GM18520 (cell line): ENCODE measurements at regions not wholly inside any gene's neighbourhood (a gene's known extent, or its start where the extent isn't known, plus 50 kb on each side); places are given as distances from the start of the nearest gene placed in this dataset.

Experiments used
- ATAC-seq: cut with Tn5 transposase; IDR thresholded peaks from one replicate; pipeline ENCODE4 v1.9.1; 2021; ENCODE audit not compliant: unreplicated experiment

DNA sequence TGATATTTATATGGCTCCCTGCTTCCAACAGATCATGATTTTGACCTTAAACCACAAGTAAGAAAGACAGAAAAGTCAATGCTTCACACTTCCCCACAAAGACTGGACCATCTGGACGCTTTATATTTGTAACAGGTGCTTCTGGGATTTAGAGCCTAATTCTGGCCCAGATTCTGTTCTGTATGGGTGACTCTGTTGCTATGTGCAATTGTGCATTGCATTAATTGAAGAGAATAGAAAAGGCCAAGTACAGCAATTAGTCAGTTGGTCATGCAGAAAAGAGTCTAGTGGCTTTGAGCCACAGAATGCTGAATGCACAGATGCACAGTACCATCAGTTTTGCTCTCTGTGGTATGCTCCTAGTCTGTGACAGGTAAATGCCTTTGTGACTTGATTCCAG, 657.4 kb upstream of the ATXN8OS start:
- ATAC-seq: no peak

- no peak for ATAC-seq
Observed at GRCh38 chr13:69425235-69425634, 682.4 kb upstream of the ATXN8OS start.

GRCh38 chr13:69423844-69424243, 683.8 kb upstream of the ATXN8OS start:
- ATAC-seq: no peak

- ATAC-seq: no peak
Observed at GRCh38 chr13:69418319-69418718, 689.3 kb upstream of the ATXN8OS start.

- ATAC-seq: no peak
Observed at GRCh38 chr13:69410761-69411160, 696.9 kb upstream of the ATXN8OS start.

DNA sequence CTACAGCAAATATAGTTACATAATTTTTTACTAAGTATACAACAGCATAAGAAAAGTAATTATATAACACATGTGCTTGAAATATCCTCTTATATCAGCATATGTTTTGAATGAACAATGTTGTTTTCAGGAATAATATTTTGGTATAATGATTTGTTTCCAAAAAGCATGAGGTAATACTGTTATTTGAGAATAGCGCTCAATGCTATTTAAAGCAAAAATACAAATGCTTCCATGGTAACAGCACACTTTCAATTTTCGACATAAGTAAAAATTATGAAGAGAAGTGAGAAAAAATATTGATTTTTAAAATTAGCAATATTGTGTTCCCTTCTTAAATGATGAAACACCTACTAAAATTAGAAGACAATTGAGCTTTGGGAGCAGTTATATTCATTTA, 715.9 kb upstream of the ATXN8OS start:
- ATAC-seq: no peak

- no peak for ATAC-seq
Observed at GRCh38 chr13:69389899-69390298, 717.7 kb upstream of the ATXN8OS start.

GRCh38 chr13:69373747-69374425, 733.7 kb upstream of the ATXN8OS start:
- no peak for ATAC-seq

GRCh38 chr13:69363360-69363759, 744.3 kb upstream of the ATXN8OS start:
- no peak for ATAC-seq

DNA sequence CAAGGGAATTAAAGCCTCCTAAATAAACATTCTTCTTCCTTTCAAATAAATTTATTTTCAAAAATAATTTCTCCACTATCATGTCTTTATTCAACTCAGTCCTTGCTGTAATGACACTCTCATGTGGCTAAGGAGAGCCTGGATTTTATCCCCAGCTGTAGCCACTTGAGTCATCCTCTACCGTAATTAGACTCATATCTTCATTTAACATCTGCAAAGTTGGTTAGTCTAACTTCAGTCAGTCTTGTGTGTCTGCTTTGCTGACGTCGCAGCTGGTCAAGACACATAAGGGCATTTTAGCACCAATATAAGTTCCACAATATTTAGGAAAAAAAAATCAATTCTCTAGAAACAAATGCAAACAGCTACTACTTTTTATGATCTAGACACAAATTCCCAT, 776.4 kb upstream of the ATXN8OS start:
- no peak for ATAC-seq

- ATAC-seq: no peak
Observed at GRCh38 chr13:69324090-69324886, 783.3 kb upstream of the ATXN8OS start.

DNA sequence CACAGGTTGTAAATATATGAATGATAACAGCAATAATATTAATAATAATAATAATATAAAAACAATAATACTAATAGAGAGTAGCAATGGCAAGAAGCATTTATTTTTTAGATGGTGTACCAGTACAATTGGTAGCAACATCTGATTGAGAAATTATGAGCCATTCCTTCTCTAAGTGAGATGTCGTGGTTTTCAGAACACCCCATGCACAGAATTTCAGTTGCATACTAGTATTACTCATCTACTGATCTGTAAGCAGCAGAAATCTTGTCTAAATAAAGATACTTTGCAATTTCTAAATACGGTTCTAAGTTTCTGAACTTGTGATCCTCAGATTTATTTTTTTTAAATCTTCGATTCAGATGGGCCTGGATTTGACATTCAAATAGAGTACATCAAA, 788.0 kb upstream of the ATXN8OS start:
- ATAC-seq: no peak

DNA sequence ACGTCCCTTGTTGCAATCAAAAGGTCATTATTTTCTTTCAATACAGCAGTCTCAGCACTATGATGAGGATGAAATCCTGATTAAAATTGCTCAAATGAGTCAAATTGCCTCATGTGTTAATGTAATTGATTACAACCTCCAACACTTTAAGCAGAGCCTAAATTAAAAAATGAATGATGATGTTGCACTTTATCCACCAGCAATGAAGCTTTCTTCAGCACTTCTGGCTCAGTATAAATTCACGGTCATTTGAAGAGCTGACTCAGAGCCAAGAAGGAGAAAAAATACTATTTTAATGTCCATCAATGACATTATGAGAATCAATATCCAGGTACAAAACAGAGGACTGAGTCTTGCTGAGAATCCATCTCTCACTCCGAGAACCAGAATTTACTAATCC, 792.6 kb upstream of the ATXN8OS start:
- ATAC-seq: no peak

DNA sequence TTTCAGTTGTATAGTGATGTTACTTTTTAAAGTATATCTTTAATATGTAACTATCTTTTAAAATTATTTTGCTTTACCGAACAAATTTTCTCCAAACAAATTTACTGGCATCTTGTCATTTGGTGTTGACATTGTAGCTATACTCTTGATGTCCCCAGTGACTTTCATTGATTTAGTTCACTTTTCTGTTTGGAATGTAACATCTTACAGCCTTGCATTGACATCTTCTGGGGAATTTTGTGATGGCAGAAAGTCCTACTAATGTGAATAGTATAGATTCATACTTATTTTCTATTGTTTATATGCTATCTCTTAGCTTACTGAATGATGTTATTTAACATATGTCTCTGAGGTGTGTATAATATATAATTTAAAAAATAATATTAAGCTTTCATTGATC, 800.9 kb upstream of the ATXN8OS start:
- no peak for ATAC-seq

- ATAC-seq: no peak
Observed at GRCh38 chr13:69300131-69300530, 807.5 kb upstream of the ATXN8OS start.

- ATAC-seq: no peak
Observed at GRCh38 chr13:69296130-69296529, 811.5 kb upstream of the ATXN8OS start.

DNA sequence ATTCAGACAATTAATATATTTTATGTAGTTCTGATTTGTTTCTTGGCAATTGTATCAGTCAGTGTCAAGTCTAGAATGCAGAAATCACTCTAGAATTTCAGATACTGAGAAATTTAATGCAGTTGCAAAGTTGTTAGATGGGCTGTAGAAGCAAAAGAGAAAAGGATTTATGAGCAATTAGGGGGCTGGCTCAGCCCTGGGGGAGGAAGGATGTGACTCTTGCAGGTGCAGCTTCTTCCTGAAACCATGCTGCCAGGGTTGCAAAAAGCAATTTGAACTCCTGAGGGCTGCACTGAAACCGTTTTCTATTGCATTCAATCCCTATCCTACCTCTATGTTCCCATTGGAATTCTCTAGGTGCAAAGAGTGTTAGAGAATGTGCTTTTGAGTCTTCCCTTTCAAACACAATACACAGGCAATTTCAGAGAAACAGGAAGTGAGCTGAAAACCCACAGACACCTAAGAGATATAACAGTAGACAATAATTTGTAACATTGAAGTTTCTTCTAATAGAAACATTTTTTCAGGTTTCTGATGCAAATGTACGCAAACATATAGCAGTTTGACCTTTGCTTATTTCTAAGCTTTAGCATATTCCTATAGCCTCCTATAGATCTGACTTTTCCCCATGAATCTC, 814.7 kb upstream of the ATXN8OS start:
- ATAC-seq: peak; percentile 45

- ATAC-seq: no peak
Observed at GRCh38 chr13:69291292-69291906, 816.2 kb upstream of the ATXN8OS start.

GRCh38 chr13:69288026-69288425, 819.6 kb upstream of the ATXN8OS start:
- no peak for ATAC-seq

DNA sequence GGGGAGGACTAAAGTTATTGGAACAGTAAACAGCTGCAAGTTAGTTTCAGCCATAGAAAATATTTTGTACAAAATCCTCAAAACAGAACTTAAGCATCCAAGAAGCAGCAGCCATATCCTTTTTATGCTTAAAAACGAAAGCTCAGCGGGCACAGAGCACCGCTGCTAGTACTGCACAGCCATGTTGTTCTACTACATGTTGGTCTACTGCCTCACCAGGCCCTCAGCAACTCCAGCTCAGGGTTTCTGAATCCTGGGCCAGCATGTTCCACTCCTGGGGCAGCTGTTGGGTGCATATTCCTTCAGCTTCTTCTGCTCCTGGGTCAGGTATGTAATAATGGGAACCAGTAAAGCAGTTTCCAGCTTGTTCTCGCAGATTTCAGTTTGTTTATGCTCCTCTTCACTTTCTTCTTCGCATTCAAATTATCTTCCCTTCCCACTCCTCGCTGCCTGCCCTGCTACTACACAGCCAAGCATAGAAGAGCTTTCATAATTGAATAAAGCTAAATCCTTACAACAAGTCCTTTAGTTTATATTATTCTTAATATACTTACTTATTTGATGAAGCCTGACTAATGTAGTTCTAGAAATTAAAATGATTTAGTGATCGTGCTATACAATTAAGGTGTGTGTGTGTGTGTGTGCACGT, 820.5 kb upstream of the ATXN8OS start:
- ATAC-seq: no peak

DNA sequence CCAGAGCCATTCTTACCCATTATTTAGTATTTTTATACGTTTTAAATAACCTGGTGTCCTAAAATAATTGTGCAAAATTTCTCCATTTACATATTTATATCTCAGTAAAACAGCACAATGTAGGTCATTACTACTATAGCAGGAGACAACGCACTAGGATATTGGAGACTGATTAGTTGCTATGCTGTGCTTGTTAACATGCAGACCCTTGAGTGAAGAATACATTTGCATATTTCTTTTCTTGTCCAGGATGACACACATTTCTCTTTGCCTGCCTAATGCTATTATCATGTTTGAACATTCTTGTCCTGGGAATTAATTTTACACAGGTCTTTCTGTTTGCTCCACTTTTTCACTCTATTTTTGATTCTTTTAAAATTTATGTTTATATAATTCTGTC, 823.8 kb upstream of the ATXN8OS start:
- no peak for ATAC-seq
